ENCODE measurements at regions not wholly inside any gene's neighbourhood (a gene's known extent, or its start where the extent isn't known, plus 50 kb on each side); places are given as distances from the start of the nearest gene placed in this dataset.

DNA sequence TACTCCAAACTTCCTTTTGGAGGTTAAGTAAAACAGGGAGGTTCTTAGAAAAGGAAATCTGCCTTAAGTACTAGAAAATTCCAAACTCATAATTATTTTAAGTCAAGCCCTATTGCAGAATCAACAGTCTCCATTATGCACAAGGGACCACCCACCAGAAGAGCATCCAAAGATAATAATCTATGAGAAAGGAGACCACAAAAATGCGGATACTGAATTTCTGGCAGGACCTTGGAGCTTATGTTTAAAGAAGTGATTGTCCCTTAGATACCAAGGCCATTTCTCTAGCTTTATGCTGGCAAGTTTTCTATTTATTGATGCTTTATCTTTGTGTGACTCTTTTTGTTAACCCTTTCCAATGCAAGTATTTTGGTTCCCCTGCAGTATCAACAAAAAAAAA lies 404.0 kb upstream of the MMADHC start:
- Histone ChIP-seq H3K4me1 (no peaks in the 10 kb centered on the region), H3K27me3 (no peaks in the 10 kb centered on the region), H3K36me3 (no peaks in the 10 kb centered on the region), H3K9me3 (no peaks in the 10 kb centered on the region), H3K4me3 (ENCODE audit: low read depth, low read length) (no peak overlapping the region)
- TF ChIP-seq, protein P1, sequence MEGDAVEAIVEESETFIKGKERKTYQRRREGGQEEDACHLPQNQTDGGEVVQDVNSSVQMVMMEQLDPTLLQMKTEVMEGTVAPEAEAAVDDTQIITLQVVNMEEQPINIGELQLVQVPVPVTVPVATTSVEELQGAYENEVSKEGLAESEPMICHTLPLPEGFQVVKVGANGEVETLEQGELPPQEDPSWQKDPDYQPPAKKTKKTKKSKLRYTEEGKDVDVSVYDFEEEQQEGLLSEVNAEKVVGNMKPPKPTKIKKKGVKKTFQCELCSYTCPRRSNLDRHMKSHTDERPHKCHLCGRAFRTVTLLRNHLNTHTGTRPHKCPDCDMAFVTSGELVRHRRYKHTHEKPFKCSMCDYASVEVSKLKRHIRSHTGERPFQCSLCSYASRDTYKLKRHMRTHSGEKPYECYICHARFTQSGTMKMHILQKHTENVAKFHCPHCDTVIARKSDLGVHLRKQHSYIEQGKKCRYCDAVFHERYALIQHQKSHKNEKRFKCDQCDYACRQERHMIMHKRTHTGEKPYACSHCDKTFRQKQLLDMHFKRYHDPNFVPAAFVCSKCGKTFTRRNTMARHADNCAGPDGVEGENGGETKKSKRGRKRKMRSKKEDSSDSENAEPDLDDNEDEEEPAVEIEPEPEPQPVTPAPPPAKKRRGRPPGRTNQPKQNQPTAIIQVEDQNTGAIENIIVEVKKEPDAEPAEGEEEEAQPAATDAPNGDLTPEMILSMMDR (IDR thresholded peaks at IDR 0.05; ENCODE audit: low read depth, low read length) = no peak
- DNase-seq = no peak

DNA sequence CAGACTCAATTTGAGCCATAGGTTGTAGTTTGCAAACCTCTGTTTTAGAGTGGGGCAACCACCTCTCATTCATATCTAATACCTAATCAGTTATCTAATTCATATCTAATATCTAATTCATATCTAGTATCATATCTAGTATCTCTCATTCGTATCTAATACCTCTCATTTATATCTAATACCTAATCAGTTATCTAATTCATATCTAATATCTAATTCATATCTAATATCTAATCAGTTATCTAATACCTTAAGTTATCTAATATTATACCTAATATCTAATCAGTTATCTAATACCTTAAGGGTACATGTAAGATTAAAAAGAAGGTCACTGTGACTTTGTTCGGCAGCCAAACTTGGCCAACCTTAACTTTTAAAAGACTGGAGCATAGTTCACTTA lies 403.4 kb upstream of the MMADHC start:
- no peaks in the 10 kb centered on the region for H3K36me3 ChIP-seq
- no peak for DNase-seq
- TF ChIP-seq, protein P1 (IDR thresholded peaks at IDR 0.05; ENCODE audit: low read depth, low read length) = no peak
- H3K4me1 ChIP-seq = no peaks in the 10 kb centered on the region
- no peak overlapping the region for H3K4me3 ChIP-seq (ENCODE audit: low read depth, low read length)
- H3K27me3 ChIP-seq = no peaks in the 10 kb centered on the region
- H3K9me3 ChIP-seq = no peaks in the 10 kb centered on the region

DNA sequence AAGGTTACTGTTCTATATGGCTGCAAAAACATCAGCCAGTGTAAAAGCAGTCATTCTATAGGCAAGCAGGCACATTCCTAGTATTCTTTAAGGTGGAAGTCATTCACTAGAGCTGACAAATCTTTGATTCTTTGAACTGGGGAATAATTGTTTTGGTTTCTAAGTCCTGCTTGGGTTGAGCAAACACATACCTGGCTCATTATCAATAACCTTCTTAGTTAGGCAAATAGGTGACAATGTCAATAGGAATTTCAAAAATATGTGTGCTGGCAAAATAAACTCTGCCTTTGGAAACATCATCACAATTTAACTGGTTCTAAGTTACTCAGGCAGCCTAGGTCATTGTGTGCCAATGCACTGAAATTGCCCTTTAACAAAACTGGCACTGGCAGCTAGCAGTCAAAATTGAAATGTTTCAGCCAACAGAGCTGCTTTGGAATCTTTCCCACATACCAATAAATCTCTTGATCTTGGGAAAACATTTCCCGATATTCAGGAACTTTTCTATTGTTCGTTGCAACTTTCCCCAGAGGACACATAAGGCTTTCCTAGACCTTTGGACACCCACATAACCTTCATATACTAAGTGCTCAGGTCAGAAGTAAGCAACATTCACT lies 402.0 kb upstream of the MMADHC start:
- H3K4me3 ChIP-seq (ENCODE audit: low read depth, low read length) = no peak overlapping the region
- DNase-seq = no peak
- TF ChIP-seq, protein P1 (IDR thresholded peaks at IDR 0.05; ENCODE audit: low read depth, low read length) = no peak
- no peaks in the 10 kb centered on the region for H3K27me3 ChIP-seq
- H3K9me3 ChIP-seq = no peaks in the 10 kb centered on the region
- no peaks in the 10 kb centered on the region for H3K36me3 ChIP-seq
- H3K4me1 ChIP-seq = no peaks in the 10 kb centered on the region

DNA sequence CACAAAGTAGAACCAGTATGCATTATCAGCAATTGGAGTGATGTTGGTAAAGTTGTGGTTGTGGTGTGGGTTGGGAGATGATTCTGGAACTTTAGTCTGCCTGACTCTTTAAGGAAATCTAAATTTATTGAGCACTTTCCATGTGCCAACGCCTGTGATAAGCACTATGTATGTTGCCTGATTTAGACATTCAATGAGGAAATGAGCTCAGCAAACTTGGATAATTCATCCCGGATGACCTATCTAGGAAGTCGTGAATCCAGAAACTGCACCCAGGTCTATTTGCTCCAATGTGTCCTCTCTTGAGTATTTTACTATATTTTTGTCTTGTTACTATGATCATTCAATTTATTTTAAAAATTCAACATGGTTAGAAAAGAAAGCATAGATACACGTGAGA lies 400.8 kb upstream of the MMADHC start:
- TF ChIP-seq, protein P1 (IDR thresholded peaks at IDR 0.05; ENCODE audit: low read depth, low read length) = no peak

DNA sequence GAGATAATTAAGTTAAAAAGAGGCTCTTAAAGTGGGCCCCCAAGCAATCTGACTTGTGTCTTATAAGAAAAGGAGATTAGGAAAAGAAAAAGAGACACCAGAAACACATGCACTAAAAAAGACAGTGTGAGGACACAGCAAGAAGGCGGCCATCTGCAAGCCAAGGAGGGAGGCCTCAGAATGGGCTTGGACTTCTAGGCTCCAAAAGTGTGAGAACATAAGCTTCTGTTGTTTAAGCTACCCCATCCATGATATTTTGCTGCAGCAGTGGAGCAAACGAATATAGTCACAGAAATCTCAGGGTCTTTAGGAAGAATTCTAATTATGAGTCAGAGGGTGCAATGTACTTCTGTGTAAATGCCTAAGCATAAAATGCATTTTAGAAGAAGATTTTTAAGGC lies 399.3 kb upstream of the MMADHC start:
- Histone ChIP-seq H3K9me3 (no peaks in the 10 kb centered on the region), H3K4me1 (no peaks in the 10 kb centered on the region), H3K27me3 (no peaks in the 10 kb centered on the region), H3K4me3 (ENCODE audit: low read depth, low read length) (no peak overlapping the region), H3K36me3 (no peaks in the 10 kb centered on the region)
- TF ChIP-seq, protein P1 (IDR thresholded peaks at IDR 0.05; ENCODE audit: low read depth, low read length) = no peak
- DNase-seq = no peak

More for the DNA sequence above, 400.8 kb upstream of the MMADHC start:
- no peaks in the 10 kb centered on the region for H3K4me1 ChIP-seq
- no peaks in the 10 kb centered on the region for H3K9me3 ChIP-seq
- H3K27me3 ChIP-seq = no peaks in the 10 kb centered on the region
- H3K36me3 ChIP-seq = no peaks in the 10 kb centered on the region
- no peak for DNase-seq
- no peak overlapping the region for H3K4me3 ChIP-seq (ENCODE audit: low read depth, low read length)

DNA sequence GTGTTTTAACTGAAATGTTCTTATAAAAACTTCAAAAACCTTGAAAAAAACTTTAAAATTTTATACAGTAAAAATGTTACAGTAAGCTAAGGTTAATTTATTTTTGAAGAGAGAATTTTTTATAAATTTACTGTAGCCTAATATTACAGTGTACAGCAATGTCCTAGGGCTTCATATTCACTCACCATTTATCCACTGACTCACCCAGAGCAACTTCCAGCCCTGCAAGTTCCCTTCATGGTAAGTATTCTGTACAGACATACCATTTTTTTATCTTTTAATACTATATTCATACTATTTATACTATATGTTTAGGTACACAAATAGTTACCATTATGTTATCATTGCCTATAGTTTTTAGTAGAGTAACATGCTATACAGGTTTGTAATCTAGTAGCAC lies 396.7 kb upstream of the MMADHC start:
- TF ChIP-seq, protein P1 (IDR thresholded peaks at IDR 0.05; ENCODE audit: low read depth, low read length) = no peak
- H3K4me1 ChIP-seq = no peaks in the 10 kb centered on the region
- no peaks in the 10 kb centered on the region for H3K9me3 ChIP-seq
- no peaks in the 10 kb centered on the region for H3K36me3 ChIP-seq
- no peak for DNase-seq
- no peaks in the 10 kb centered on the region for H3K27me3 ChIP-seq
- no peak overlapping the region for H3K4me3 ChIP-seq (ENCODE audit: low read depth, low read length)

All from BE2C (cell line).